Spleen (tissue), 11 donors: ENCODE measurements at regions not wholly inside any gene's neighbourhood (a gene's known extent, or its start where the extent isn't known, plus 50 kb on each side); places are given as distances from the start of the nearest gene placed in this dataset.

Experiments
- DNase-seq: peaks from one replicate; pipeline ENCODE4 v3.0.0-alpha.2; 2020
- H3K27ac ChIP-seq, 8 donors: fragments of 200-600 bp; sonication (generic) in 7 of 8; 1 replicate in 4 of 8; 2 replicates in 4 of 8; pipeline versions ENCODE4 v1.5.0 to v1.8.0; 2016 to 2021; ENCODE audit warnings: inconsistent platforms in 4 of 8, mild to moderate bottlenecking in 4 of 8, moderate library complexity in 1 of 8
- H3K27me3 ChIP-seq, 7 donors: fragments of 200-600 bp; sonication (generic) in 6 of 7; replicated peaks in 1 of 7; 1 replicate in 4 of 7; 2 replicates in 3 of 7; pipeline versions ENCODE4 v1.5.0 to v1.8.0; 2016 to 2021; ENCODE audit warnings: inconsistent platforms in 3 of 7, mild to moderate bottlenecking in 1 of 7
- H3K36me3 ChIP-seq, 6 donors: fragments of 200-600 bp; sonication (generic) in 5 of 6; 1 replicate in 4 of 6; 2 replicates in 2 of 6; pipeline versions ENCODE4 v1.5.0 to v1.8.0; 2016 to 2021; ENCODE audit warnings: inconsistent platforms in 2 of 6
- H3K4me1 ChIP-seq, 6 donors: fragments of 200-600 bp; sonication (generic) in 5 of 6; 1 replicate in 3 of 6; 2 replicates in 3 of 6; pipeline versions ENCODE4 v1.5.0 to v1.8.0; 2016 to 2021; ENCODE audit warnings: inconsistent platforms in 3 of 6
- H3K4me3 ChIP-seq, 8 donors: fragments of 200-600 bp; sonication (generic) in 7 of 8; 1 replicate in 4 of 8; 2 replicates in 4 of 8; pipeline versions ENCODE4 v1.5.0 to v1.8.0; 2016 to 2021; ENCODE audit warnings: inconsistent platforms in 4 of 8, mild to moderate bottlenecking in 4 of 8, moderate library complexity in 2 of 8
- H3K9me3 ChIP-seq, 8 donors: fragments of 200-600 bp; sonication (generic) in 7 of 8; 1 replicate in 4 of 8; 2 replicates in 4 of 8; pipeline versions ENCODE4 v1.5.0 to v1.8.0; 2016 to 2021; ENCODE audit warnings: inconsistent platforms in 4 of 8
- POLR2A ChIP-seq, 3 donors: fragments of 450-650 bp; IDR thresholded peaks; one replicate each; pipeline ENCODE4 v1.5.1; 2017; ENCODE audit warnings: antibody characterized with exemption in 3 of 3, mild to moderate bottlenecking in 1 of 3
- POLR2AphosphoS5 ChIP-seq, 3 donors: sonication (generic); formaldehyde crosslinking; IDR thresholded peaks; one replicate each; pipeline ENCODE4 v1.5.1; 2017; ENCODE audit warnings: antibody characterized with exemption in 3 of 3
- WGBS, 5 donors: extraction: QIAGEN DNeasy Blood & Tissue Kit in 3 of 5; methylation state at CpG; one replicate each; pipeline versions ENCODE4 v1.1.5 to v1.1.7; 2013 to 2018; 5-methylcytosine and 5-hydroxymethylcytosine counted together
- intact Hi-C: fragments of 100-400 bp; cut with DNase I; formaldehyde crosslinking; loops from one replicate; pipeline ENCODE4 v1.15.0; 2023; ENCODE audit warnings: low total_unique reads
- TF ChIP-seq, protein P1 (sequence below), 11 experiments: fragments of 200-600 bp in 7 of 11; fragments of 450-650 bp in 4 of 11; sonication (generic) in 4 of 11; IDR thresholded peaks in 8 of 11; conservative IDR thresholded peaks in 3 of 11; 1 replicate in 7 of 11; 2 replicates in 4 of 11; pipeline versions ENCODE4 v1.4.0 to v1.8.0; 2016 to 2021; ENCODE audit warnings: antibody characterized with exemption in 11 of 11, inconsistent platforms in 4 of 11, mild to moderate bottlenecking in 1 of 11
- donor health status: healthy with polysubstance abuse.
- donor health status: DM: no; HTN: no; CAD: no; lungs with moderate emphysema.
- donor health status: DM: no; HTN: no; CAD: no.
- donor health status: Bipolar disorder and iron deficiency.
- donor health status: healthy.
- donor health status: DM: no; HTN: no; CAD: no.
- donor health status: DM: yes; HTN: yes; CAD: no.

DNA sequence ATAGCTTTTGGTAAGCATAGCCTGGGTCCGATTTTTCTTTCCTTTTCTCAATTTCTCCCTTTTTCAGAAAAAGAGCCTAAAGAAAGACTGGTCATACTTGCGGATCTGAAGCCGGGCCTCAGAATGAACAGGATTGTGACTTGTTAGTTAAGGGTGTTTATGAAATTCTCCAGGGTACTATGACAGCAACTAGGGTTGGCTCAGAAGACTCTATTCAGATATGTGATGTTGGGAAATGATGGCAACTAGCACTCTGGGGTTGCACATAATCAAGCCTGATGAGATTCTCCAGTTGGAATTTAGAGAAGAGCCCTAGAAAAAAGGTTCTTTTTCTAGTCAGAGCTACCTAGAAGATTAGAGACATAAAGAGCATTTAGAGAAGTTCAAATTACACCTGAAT is 352.4 kb upstream of the POM121L12 start:
- Histone ChIP-seq H3K9me3 (peaks cover 0 to 30% (median 17%) of the 10 kb centered on the region in 8 donors), H3K27me3 (no peaks in the 10 kb centered on the region), H3K4me3 (no peak overlapping the region), H3K27ac (no peak overlapping the region), H3K36me3 (no peaks in the 10 kb centered on the region), H3K4me1 (no peaks in the 10 kb centered on the region)
- 49 to 73% (median 67%) methylated on average over 3 of the region's 3 CpGs for whole genome bisulfite sequencing, 5 donors
- intact Hi-C loops = no loop called here
- no peak for DNase-seq
- TF ChIP-seq, protein P1, sequence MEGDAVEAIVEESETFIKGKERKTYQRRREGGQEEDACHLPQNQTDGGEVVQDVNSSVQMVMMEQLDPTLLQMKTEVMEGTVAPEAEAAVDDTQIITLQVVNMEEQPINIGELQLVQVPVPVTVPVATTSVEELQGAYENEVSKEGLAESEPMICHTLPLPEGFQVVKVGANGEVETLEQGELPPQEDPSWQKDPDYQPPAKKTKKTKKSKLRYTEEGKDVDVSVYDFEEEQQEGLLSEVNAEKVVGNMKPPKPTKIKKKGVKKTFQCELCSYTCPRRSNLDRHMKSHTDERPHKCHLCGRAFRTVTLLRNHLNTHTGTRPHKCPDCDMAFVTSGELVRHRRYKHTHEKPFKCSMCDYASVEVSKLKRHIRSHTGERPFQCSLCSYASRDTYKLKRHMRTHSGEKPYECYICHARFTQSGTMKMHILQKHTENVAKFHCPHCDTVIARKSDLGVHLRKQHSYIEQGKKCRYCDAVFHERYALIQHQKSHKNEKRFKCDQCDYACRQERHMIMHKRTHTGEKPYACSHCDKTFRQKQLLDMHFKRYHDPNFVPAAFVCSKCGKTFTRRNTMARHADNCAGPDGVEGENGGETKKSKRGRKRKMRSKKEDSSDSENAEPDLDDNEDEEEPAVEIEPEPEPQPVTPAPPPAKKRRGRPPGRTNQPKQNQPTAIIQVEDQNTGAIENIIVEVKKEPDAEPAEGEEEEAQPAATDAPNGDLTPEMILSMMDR (IDR thresholded peaks at IDR 0.05 in 8 of 11, conservative IDR thresholded peaks at IDR 0.05 in 3 of 11) = no peak
- no peak for TF ChIP-seq POLR2AphosphoS5 (IDR thresholded peaks at IDR 0.05)
- TF ChIP-seq POLR2A (IDR thresholded peaks at IDR 0.05) = no peak

DNA sequence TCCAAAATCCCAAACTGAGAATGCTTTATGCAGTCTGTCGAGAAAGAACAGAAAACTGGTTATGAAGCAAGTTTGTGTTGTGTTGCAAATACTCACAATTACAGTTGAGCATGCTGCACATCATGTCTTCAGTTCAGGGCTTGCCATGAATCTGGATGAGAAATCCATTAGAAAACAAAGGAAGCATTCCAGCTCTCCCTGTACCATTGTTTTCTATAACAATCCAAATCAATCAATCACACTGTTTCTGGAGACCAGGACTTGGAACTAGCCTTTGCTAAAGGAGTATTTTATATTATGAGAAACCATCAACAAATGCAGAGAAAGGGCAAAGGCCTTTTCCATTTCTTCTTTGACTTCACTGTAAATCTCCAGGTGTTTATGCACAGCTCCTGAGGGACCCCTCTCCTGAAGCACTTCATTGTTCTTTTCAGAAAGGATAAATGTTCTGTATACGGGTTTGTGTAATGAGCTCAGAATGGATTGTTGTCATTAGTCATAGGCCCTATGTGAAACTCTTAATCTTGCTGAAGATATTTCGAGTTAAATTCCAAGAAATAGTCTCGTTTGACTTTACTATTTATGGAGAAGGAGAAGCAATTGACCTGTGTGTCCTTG is 364.7 kb upstream of the POM121L12 start:
- Histone ChIP-seq H3K36me3 (no peaks in the 10 kb centered on the region), H3K4me1 (no peaks in the 10 kb centered on the region), H3K4me3 (no peak overlapping the region), H3K27ac (no peak overlapping the region), H3K27me3 (no peaks in the 10 kb centered on the region), H3K9me3 (peaks cover 0 to 39% (median 18%) of the 10 kb centered on the region in 8 donors)
- TF ChIP-seq, protein P1 (IDR thresholded peaks at IDR 0.05 in 8 of 11, conservative IDR thresholded peaks at IDR 0.05 in 3 of 11) = no peak
- TF ChIP-seq POLR2A (IDR thresholded peaks at IDR 0.05) (no peak), POLR2AphosphoS5 (IDR thresholded peaks at IDR 0.05) (no peak)
- intact Hi-C loops = no loop called here
- DNase-seq = no peak
- WGBS, 5 donors = 46 to 57% (median 49%) methylated on average over 4 of the region's 4 CpGs

DNA sequence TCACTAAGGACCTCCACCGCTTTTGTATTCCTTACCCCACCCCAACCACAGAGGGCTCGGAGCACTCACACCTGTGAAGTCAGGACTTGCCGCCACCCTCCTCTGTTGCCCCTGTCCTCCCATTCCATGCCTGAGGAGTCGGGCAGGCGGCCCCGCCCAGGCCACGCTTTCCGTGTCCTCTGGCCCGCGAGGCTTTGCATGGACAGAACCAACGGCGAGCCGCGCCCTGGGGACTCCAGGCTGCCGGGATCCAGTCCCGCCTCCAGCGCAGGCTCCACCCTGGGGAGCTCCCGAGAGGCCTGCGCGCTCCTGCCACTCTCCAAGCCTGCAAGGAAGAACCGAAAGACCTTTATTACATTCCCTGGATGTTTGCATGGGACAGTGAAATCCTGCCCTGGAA is 366.4 kb upstream of the POM121L12 start:
- WGBS, 5 donors = 93 to 97% (median 95%) methylated on average over 21 of the region's 21 CpGs
- no peak for TF ChIP-seq POLR2AphosphoS5 (IDR thresholded peaks at IDR 0.05)
- TF ChIP-seq, protein P1 (IDR thresholded peaks at IDR 0.05 in 8 of 11, conservative IDR thresholded peaks at IDR 0.05 in 3 of 11) = no peak
- no peak for TF ChIP-seq POLR2A (IDR thresholded peaks at IDR 0.05)
- DNase-seq = peak; percentile 67

DNA sequence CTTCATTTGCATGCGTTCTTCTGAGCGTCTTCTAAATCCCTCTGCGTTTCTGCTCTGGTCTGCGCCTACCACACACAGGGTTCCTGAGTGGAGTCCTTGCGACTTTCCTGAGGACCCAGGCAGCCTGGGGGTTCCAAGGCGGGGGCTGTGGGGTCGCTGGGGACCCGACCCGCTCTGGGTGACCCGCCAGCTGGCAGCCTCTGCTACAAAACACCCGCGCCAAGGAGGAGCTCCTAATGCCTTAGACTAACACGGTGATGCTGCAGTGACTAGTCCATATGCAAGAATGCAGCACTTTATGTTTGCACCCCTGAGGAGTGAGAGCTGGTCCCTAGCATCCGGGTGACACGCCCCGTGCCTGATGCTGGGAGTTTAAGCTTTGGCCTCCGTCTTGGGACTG is 367.0 kb upstream of the POM121L12 start:
- no peaks in the 10 kb centered on the region for H3K4me1 ChIP-seq
- 89 to 95% (median 90%) methylated on average over 17 of the region's 17 CpGs for WGBS, 5 donors
- intact Hi-C loops = no loop called here
- no peak overlapping the region for H3K27ac ChIP-seq
- DNase-seq = no peak
- H3K9me3 ChIP-seq = peaks cover 0 to 34% (median 17%) of the 10 kb centered on the region in 8 donors
- TF ChIP-seq, protein P1 (IDR thresholded peaks at IDR 0.05 in 8 of 11, conservative IDR thresholded peaks at IDR 0.05 in 3 of 11) = no peak
- TF ChIP-seq POLR2A (IDR thresholded peaks at IDR 0.05) (no peak), POLR2AphosphoS5 (IDR thresholded peaks at IDR 0.05) (no peak)
- no peaks in the 10 kb centered on the region for H3K36me3 ChIP-seq
- no peak overlapping the region for H3K4me3 ChIP-seq
- H3K27me3 ChIP-seq = no peaks in the 10 kb centered on the region

More for the DNA sequence above, 366.4 kb upstream of the POM121L12 start:
- H3K27ac ChIP-seq = no peak overlapping the region
- H3K4me1 ChIP-seq = no peaks in the 10 kb centered on the region
- intact Hi-C loops = no loop called here
- no peaks in the 10 kb centered on the region for H3K27me3 ChIP-seq
- H3K36me3 ChIP-seq = no peaks in the 10 kb centered on the region
- peaks cover 0 to 36% (median 18%) of the 10 kb centered on the region in 8 donors for H3K9me3 ChIP-seq
- no peak overlapping the region for H3K4me3 ChIP-seq
